Activated CD4-positive, alpha-beta memory T cell treated with anti-CD3 and anti-CD28 coated beads, Interleukin-2, amount 10 ng/mL, durations not matched to agents 7 days and 5 days (primary cell): ENCODE measurements at regions not wholly inside any gene's neighbourhood (a gene's known extent, or its start where the extent isn't known, plus 50 kb on each side); places are given as distances from the start of the nearest gene placed in this dataset.

Experiments used
- CTCF ChIA-PET: fragments of 350-600 bp; sonication (Branson Sonifier 250); formaldehyde crosslinking; loops from one replicate; lab custom pipeline; 2021; ENCODE audit warnings: antibody characterized with exemption, inconsistent platforms; lab: Charles Lee
- POLR2A ChIA-PET: fragments of 350-600 bp; sonication (Branson Sonifier 250); formaldehyde crosslinking; loops from one replicate; lab custom pipeline; 2021; ENCODE audit warnings: antibody characterized with exemption; lab: Charles Lee
- DNase-seq: peaks from one replicate; pipeline ENCODE4 v3.0.0-alpha.2; 2020
- H3K27ac Mint-ChIP-seq: one replicate; pipeline ENCODE4 v1.8.0; 2021; ENCODE audit warnings: mild to moderate bottlenecking, mixed read lengths
- H3K27me3 Mint-ChIP-seq: one replicate; pipeline ENCODE4 v1.8.0; 2021; ENCODE audit warnings: mixed read lengths
- H3K36me3 Mint-ChIP-seq: one replicate; pipeline ENCODE4 v1.8.0; 2021; ENCODE audit warnings: low read depth, mixed read lengths
- H3K4me1 Mint-ChIP-seq: one replicate; pipeline ENCODE4 v1.8.0; 2021; ENCODE audit warnings: mixed read lengths
- H3K4me3 Mint-ChIP-seq: one replicate; pipeline ENCODE4 v1.8.0; 2021; ENCODE audit warnings: mild to moderate bottlenecking, mixed read lengths
- H3K9me3 Mint-ChIP-seq: one replicate; pipeline ENCODE4 v1.8.0; 2021; ENCODE audit warnings: mixed read lengths

DNA sequence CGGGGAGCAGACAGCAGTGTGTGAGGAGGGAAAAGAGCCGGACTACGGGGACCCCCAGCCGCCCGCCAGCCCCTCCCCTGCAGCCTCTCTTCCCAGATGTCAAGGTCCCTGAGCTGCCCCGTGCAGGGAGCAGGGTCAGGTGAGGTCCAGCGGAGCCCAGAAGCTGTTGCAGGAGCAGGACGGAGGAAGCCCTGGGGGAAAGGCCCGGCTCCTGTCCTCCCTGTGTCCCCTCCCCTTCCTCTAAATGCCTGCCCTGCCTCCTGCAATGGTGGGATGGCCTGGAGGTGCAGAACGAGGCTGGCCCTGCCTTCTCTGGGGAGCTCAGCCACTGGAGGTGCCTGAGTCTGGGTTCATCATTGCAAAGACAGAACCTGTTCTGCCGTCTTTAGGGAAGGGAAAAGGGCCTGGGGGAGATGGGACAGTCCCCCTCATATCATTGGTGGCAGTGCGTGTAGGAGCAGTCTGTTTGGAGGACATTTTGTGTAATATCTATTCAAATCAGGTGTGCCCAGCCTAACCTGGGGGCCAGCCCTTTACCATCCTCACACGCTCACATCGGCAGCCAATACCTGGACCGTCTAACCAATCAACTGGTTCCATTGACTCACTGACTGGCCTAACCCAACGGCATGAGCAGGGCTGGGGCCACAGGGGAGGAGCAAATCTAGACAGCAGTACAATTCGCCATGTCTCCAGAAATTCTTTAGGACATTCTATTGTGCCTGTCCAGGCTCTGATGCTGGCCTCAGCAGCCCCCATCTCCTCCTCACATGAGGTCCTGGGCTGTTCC is 364.1 kb upstream of the SFSWAP start:
- no peaks in the 10 kb centered on the region for H3K36me3 Mint-ChIP-seq
- H3K27ac Mint-ChIP-seq = no peak overlapping the region
- CTCF ChIA-PET = no interaction called here
- no peaks in the 10 kb centered on the region for H3K9me3 Mint-ChIP-seq
- no peaks in the 10 kb centered on the region for H3K27me3 Mint-ChIP-seq
- POLR2A ChIA-PET = no interaction called here
- H3K4me1 Mint-ChIP-seq = no peaks in the 10 kb centered on the region
- H3K4me3 Mint-ChIP-seq = no peak overlapping the region
- DNase-seq = no peak

GRCh38 chr12:131347345-131347714 is 363.6 kb upstream of the SFSWAP start:
- Mint-ChIP-seq H3K36me3 (no peaks in the 10 kb centered on the region), H3K4me3 (no peak overlapping the region), H3K4me1 (no peaks in the 10 kb centered on the region), H3K27me3 (no peaks in the 10 kb centered on the region), H3K27ac (no peak overlapping the region), H3K9me3 (no peaks in the 10 kb centered on the region)
- POLR2A ChIA-PET = no interaction called here
- CTCF ChIA-PET = no interaction called here
- DNase-seq = no peak

DNA sequence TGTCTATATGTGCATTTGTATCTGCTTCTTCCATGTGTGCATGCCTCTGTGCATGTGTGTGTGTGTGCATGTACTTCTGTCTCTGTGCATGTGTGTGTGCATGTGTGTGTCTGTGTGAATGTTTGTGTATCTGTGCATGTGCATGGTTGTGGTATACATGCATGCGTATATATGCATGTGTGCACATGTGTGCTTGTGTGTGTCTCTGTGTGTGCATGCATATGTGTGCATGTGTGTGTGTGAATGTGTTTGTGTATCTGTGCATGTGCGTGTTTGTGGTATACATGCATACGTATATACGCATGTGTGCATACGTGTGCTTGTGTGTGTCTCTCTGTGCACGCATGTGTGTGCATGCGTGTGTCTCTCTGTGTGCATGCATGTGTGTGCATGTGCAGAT is 363.2 kb upstream of the SFSWAP start:
- DNase-seq = no peak
- POLR2A ChIA-PET = no interaction called here
- H3K4me3 Mint-ChIP-seq = no peak overlapping the region
- H3K36me3 Mint-ChIP-seq = no peaks in the 10 kb centered on the region
- H3K4me1 Mint-ChIP-seq = no peaks in the 10 kb centered on the region
- CTCF ChIA-PET = no interaction called here
- no peaks in the 10 kb centered on the region for H3K9me3 Mint-ChIP-seq
- H3K27ac Mint-ChIP-seq = no peak overlapping the region
- H3K27me3 Mint-ChIP-seq = no peaks in the 10 kb centered on the region

GRCh38 chr12:131348231-131348630 is 362.7 kb upstream of the SFSWAP start:
- POLR2A ChIA-PET = no interaction called here
- H3K4me3 Mint-ChIP-seq = no peak overlapping the region
- no peaks in the 10 kb centered on the region for H3K27me3 Mint-ChIP-seq
- DNase-seq = no peak
- CTCF ChIA-PET = no interaction called here
- no peaks in the 10 kb centered on the region for H3K9me3 Mint-ChIP-seq
- no peaks in the 10 kb centered on the region for H3K4me1 Mint-ChIP-seq
- H3K36me3 Mint-ChIP-seq = no peaks in the 10 kb centered on the region
- H3K27ac Mint-ChIP-seq = no peak overlapping the region

GRCh38 chr12:131348646-131349045 is 362.2 kb upstream of the SFSWAP start:
- no peaks in the 10 kb centered on the region for H3K4me1 Mint-ChIP-seq
- POLR2A ChIA-PET = no interaction called here
- no peak for DNase-seq
- no peaks in the 10 kb centered on the region for H3K27me3 Mint-ChIP-seq
- no peak overlapping the region for H3K27ac Mint-ChIP-seq
- no peaks in the 10 kb centered on the region for H3K36me3 Mint-ChIP-seq
- CTCF ChIA-PET = no interaction called here
- no peak overlapping the region for H3K4me3 Mint-ChIP-seq
- H3K9me3 Mint-ChIP-seq = no peaks in the 10 kb centered on the region

GRCh38 chr12:131349397-131350127 is 361.3 kb upstream of the SFSWAP start:
- Mint-ChIP-seq H3K27ac (no peak overlapping the region), H3K36me3 (no peaks in the 10 kb centered on the region), H3K9me3 (no peaks in the 10 kb centered on the region), H3K27me3 (no peaks in the 10 kb centered on the region), H3K4me3 (no peak overlapping the region), H3K4me1 (no peaks in the 10 kb centered on the region)
- CTCF ChIA-PET = no interaction called here
- POLR2A ChIA-PET = no interaction called here
- DNase-seq = no peak

- Mint-ChIP-seq H3K27ac (no peak overlapping the region), H3K9me3 (no peaks in the 10 kb centered on the region), H3K4me1 (no peaks in the 10 kb centered on the region), H3K36me3 (no peaks in the 10 kb centered on the region), H3K4me3 (no peak overlapping the region), H3K27me3 (no peaks in the 10 kb centered on the region)
- ChIA-PET POLR2A (no interaction called here), CTCF (no interaction called here)
- no peak for DNase-seq
These were observed 360.0 kb upstream of the SFSWAP start for GRCh38 chr12:131350943-131351318.

DNA sequence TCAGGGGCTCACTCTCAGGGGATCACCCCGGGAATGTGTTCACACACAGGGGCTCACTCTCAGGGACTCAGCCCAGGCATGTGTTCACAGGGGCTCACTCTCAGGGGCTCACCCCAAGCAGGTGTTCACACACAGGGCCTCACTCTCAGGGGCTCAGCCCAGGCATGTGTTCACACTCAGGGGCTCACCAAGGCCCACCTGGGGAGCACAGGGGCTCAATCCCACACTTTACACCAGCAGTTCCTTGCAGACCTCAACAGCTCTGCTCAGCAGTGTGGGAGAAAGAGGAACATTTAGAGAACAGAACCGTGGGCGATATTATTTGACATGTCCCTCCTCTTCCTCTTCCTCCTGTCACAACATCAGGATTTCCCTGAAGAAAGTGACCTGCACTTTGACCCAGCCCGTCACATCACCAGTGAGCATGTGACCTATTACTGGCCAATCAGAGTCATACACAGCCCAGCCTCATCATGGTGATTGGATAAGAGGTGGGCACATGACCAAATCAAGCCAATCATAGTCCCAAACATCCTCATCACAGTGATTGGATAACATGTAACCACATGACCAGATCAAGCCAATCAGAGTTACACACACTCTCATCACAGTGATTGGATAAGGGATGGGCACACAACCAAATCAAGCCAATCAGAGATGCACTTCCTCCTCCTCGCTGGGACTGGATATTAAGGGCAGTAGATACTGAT is 359.4 kb upstream of the SFSWAP start:
- DNase-seq = no peak
- Mint-ChIP-seq H3K27ac (no peak overlapping the region), H3K4me3 (no peak overlapping the region), H3K4me1 (no peaks in the 10 kb centered on the region), H3K27me3 (no peaks in the 10 kb centered on the region), H3K36me3 (no peaks in the 10 kb centered on the region), H3K9me3 (no peaks in the 10 kb centered on the region)
- ChIA-PET POLR2A (no interaction called here), CTCF (no interaction called here)

DNA sequence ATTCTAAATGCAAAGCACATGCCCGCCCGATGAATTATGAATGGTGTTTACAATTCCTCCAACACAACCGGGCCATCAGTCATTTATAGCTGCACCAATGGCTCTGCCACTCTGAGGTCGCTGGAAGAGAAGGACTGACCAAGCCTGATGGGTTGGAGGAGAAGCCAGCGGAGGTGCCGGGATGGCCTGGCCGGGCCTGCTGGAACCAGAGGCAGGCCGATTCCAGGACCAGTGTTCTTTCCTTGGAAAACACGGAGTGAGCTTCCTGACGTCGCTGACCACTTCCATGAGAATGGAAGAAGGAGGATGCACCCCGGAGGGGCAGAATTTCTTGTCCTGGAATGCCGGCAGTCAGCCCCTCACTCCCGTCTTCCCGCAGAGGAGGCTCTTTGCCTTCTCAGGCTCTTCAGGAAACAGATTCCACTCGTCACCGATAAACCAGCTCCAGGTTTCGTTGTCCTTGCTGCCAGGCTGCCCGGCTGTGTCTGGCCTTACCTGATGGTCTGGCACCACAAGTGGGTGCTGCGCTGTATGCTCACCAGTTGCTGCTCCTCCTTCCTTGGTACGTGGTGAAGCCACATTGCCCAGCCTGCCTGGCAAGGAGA is 358.5 kb upstream of the SFSWAP start:
- POLR2A ChIA-PET = no interaction called here
- no peak for DNase-seq
- Mint-ChIP-seq H3K27me3 (no peaks in the 10 kb centered on the region), H3K4me3 (no peak overlapping the region), H3K4me1 (no peaks in the 10 kb centered on the region), H3K36me3 (no peaks in the 10 kb centered on the region), H3K27ac (no peak overlapping the region), H3K9me3 (no peaks in the 10 kb centered on the region)
- CTCF ChIA-PET = no interaction called here

DNA sequence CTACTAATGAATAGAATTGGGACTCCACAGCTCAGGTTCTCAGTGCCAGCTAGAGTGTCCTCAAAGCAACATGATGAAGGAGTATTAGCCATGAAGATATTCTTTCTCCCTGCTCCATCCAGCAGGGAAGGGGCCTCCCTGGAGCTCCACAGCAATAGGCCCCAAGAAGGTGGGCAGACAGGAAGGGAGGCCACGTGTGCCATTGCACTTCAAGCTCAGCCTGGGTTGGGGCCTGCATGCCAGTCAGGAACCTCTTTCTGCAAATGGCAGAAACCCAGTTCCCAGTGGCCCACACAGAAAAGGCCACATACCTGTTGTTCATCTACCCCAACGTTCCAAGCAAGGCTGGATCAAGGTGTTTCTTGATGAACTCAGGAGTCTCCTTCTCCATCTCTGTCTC is 357.5 kb upstream of the SFSWAP start:
- Mint-ChIP-seq H3K27me3 (peaks cover under 1% of the 10 kb centered on the region), H3K9me3 (no peaks in the 10 kb centered on the region), H3K4me1 (no peaks in the 10 kb centered on the region), H3K36me3 (no peaks in the 10 kb centered on the region), H3K27ac (no peak overlapping the region), H3K4me3 (no peak overlapping the region)
- ChIA-PET POLR2A (no interaction called here), CTCF (no interaction called here)
- no peak for DNase-seq

DNA sequence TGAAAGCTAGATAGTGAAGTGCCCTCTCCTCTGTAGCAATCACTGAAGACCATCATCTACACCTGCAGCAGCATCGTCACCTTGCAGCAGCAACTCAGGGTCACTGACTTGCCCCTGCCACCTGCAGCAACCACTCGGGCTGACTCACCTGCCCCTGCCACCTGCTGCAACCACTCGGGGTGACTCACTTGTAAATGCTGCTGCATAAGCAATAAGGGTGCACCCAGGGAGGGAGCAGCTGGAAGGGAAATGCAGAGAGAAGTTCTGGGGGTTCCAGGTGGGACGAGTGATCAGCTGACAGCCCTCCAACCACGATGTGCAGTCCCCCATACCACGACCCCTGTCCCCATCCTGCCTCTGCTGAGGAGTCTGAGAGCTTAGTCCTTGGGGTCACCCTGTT is 357.1 kb upstream of the SFSWAP start:
- ChIA-PET CTCF (no interaction called here), POLR2A (no interaction called here)
- H3K27me3 Mint-ChIP-seq = peaks cover 4% of the 10 kb centered on the region
- H3K9me3 Mint-ChIP-seq = no peaks in the 10 kb centered on the region
- H3K27ac Mint-ChIP-seq = no peak overlapping the region
- H3K4me1 Mint-ChIP-seq = no peaks in the 10 kb centered on the region
- H3K4me3 Mint-ChIP-seq = no peak overlapping the region
- no peaks in the 10 kb centered on the region for H3K36me3 Mint-ChIP-seq
- DNase-seq = no peak

GRCh38 chr12:131355361-131356245 is 355.3 kb upstream of the SFSWAP start:
- Mint-ChIP-seq H3K27me3 (peaks cover 8% of the 10 kb centered on the region), H3K4me1 (no peaks in the 10 kb centered on the region), H3K9me3 (no peaks in the 10 kb centered on the region), H3K27ac (no peak overlapping the region), H3K36me3 (no peaks in the 10 kb centered on the region), H3K4me3 (no peak overlapping the region)
- POLR2A ChIA-PET = no interaction called here
- CTCF ChIA-PET = no interaction called here
- DNase-seq = no peak
